Keratinocyte (primary cell): ENCODE measurements at regions not wholly inside any gene's neighbourhood (a gene's known extent, or its start where the extent isn't known, plus 50 kb on each side); places are given as distances from the start of the nearest gene placed in this dataset.

Experiments used
- DNase-seq: peaks from one replicate; pipeline ENCODE4 v3.0.0-alpha.2; 2011; ENCODE audit warnings: low read depth, missing footprints, low spot score
- FAIRE-seq: peaks from 2 replicates; lab custom pipeline; 2011; peaks lifted over from hg19 to GRCh38; lab: Jason Lieb, UNC
- H2AFZ ChIP-seq: 2 replicates; pipeline ENCODE4 v1.6.0; 2012; ENCODE audit warnings: low read length, control low read depth, inconsistent platforms; ENCODE audit not compliant: control insufficient read depth
- H3K27ac ChIP-seq: 2 replicates; pipeline ENCODE4 v1.5.1; 2011; ENCODE audit warnings: low read length; ENCODE audit not compliant: control insufficient read depth, insufficient read depth
- H3K27me3 ChIP-seq: 3 replicates; pipeline ENCODE4 v1.6.0; 2011; ENCODE audit warnings: low read length; ENCODE audit not compliant: control insufficient read depth, insufficient read depth; ENCODE audit errors: extremely low read depth
- H3K36me3 ChIP-seq, 2 experiments: 2 replicates in 1 of 2; 3 replicates in 1 of 2; pipeline ENCODE4 v1.5.1; 2011; ENCODE audit warnings: low read length in 2 of 2, mild to moderate bottlenecking in 1 of 2; ENCODE audit not compliant: control insufficient read depth in 2 of 2, insufficient read depth in 2 of 2; ENCODE audit errors: extremely low read depth in 1 of 2
- H3K4me1 ChIP-seq: 3 replicates; pipeline ENCODE4 v1.5.1; 2011; ENCODE audit warnings: low read length; ENCODE audit not compliant: control insufficient read depth, insufficient read depth; ENCODE audit errors: extremely low read depth
- H3K4me2 ChIP-seq: 3 replicates; pipeline ENCODE4 v1.6.0; 2011; ENCODE audit warnings: low read depth, low read length; ENCODE audit not compliant: control insufficient read depth, insufficient read depth; ENCODE audit errors: extremely low read depth
- H3K4me3 ChIP-seq, 3 experiments: fragments of 200-600 bp in 1 of 3; sonication (generic) in 1 of 3; 2 replicates in 2 of 3; 3 replicates in 1 of 3; pipeline ENCODE4 v1.5.1; 2011 to 2016; ENCODE audit warnings: low read length in 3 of 3, mild to moderate bottlenecking in 3 of 3, control low read depth in 2 of 3, inconsistent platforms in 1 of 3, low read depth in 1 of 3, mixed read lengths in 1 of 3, mixed run types in 1 of 3, moderate library complexity in 1 of 3; ENCODE audit not compliant: control insufficient read depth in 2 of 3, insufficient read depth in 2 of 3; ENCODE audit errors: extremely low read depth in 1 of 3
- H3K79me2 ChIP-seq: 2 replicates; pipeline ENCODE4 v1.6.0; 2012; ENCODE audit warnings: low read length; ENCODE audit not compliant: control insufficient read depth, insufficient read depth
- H3K9ac ChIP-seq: 3 replicates; pipeline ENCODE4 v1.6.0; 2011; ENCODE audit warnings: low read length; ENCODE audit not compliant: control insufficient read depth, insufficient read depth; ENCODE audit errors: extremely low read depth
- H3K9me1 ChIP-seq: 3 replicates; pipeline ENCODE4 v1.6.0; 2011; ENCODE audit warnings: low read length; ENCODE audit not compliant: control insufficient read depth, insufficient read depth; ENCODE audit errors: extremely low read depth
- H3K9me3 ChIP-seq: 2 replicates; pipeline ENCODE4 v1.5.1; 2012; ENCODE audit warnings: low read depth, low read length; ENCODE audit not compliant: control insufficient read depth
- H4K20me1 ChIP-seq: 3 replicates; pipeline ENCODE4 v1.6.0; 2011; ENCODE audit warnings: low read length; ENCODE audit not compliant: control insufficient read depth, insufficient read depth; ENCODE audit errors: extremely low read depth
- CTCF ChIP-seq, 3 experiments: IDR thresholded peaks in 1 of 3; conservative IDR thresholded peaks in 1 of 3; optimal IDR thresholded peaks in 1 of 3; 2 replicates in 2 of 3; 3 replicates in 1 of 3; pipeline versions ENCODE3 to v1.5.1; 2011; ENCODE audit warnings: low read length in 3 of 3, mild to moderate bottlenecking in 3 of 3, moderate library complexity in 2 of 3, control low read depth in 1 of 3, inconsistent platforms in 1 of 3; ENCODE audit not compliant: insufficient read depth in 2 of 3; ENCODE audit errors: extremely low read depth in 1 of 3
- EZH2 ChIP-seq: IDR thresholded peaks from one replicate; pipeline ENCODE4 v1.6.1; 2012; ENCODE audit warnings: inconsistent platforms, mild to moderate bottlenecking, low read length, moderate library complexity
- dilution Hi-C: fragments of 300-500 bp; cut with MboI; formaldehyde crosslinking; loops from one replicate; pipeline ENCODE4 v1.7.0; 2020; ENCODE audit warnings: low sequenced_read_pairs; ENCODE audit not compliant: extremely low pct_ligation_motif_present

- FAIRE-seq (no peak), DNase-seq (no peak)
- dilution Hi-C loops = no loop called here
- Histone ChIP-seq H2AFZ (no peak overlapping the region), H4K20me1 (no peaks in the 10 kb centered on the region), H3K79me2 (no peaks in the 10 kb centered on the region), H3K4me2 (no peak overlapping the region), H3K36me3 (no peaks in the 10 kb centered on the region), H3K9me3 (no peaks in the 10 kb centered on the region), H3K4me1 (no peaks in the 10 kb centered on the region), H3K27ac (no peak overlapping the region), H3K27me3 (no peaks in the 10 kb centered on the region), H3K9me1 (no peaks in the 10 kb centered on the region), H3K4me3 (no peak overlapping the region), H3K9ac (no peak overlapping the region)
- no peak for TF ChIP-seq CTCF (optimal IDR thresholded peaks at IDR 0.05 in 1 of 3, IDR thresholded peaks at IDR 0.05 in 1 of 3, conservative IDR thresholded peaks at IDR 0.05 in 1 of 3; ENCODE audit: extremely low read depth in 1 of 3, insufficient read depth in 2 of 3, low read length in 3 of 3)
- no peak for TF ChIP-seq EZH2
Observed at GRCh38 chr1:237976331-237976730, 85.6 kb upstream of the ZP4 start.

GRCh38 chr1:237975903-237976302 is 85.2 kb upstream of the ZP4 start:
- no peak overlapping the region for H3K27ac ChIP-seq
- DNase-seq (no peak), FAIRE-seq (no peak)
- no peaks in the 10 kb centered on the region for H4K20me1 ChIP-seq
- H3K4me2 ChIP-seq = no peak overlapping the region
- TF ChIP-seq CTCF (optimal IDR thresholded peaks at IDR 0.05 in 1 of 3, IDR thresholded peaks at IDR 0.05 in 1 of 3, conservative IDR thresholded peaks at IDR 0.05 in 1 of 3; ENCODE audit: extremely low read depth in 1 of 3, insufficient read depth in 2 of 3, low read length in 3 of 3) (no peak), EZH2 (no peak)
- dilution Hi-C loops = no loop called here
- H3K9me1 ChIP-seq = no peaks in the 10 kb centered on the region
- no peak overlapping the region for H3K9ac ChIP-seq
- no peaks in the 10 kb centered on the region for H3K27me3 ChIP-seq
- no peaks in the 10 kb centered on the region for H3K9me3 ChIP-seq
- H3K79me2 ChIP-seq = no peaks in the 10 kb centered on the region
- H2AFZ ChIP-seq = no peak overlapping the region
- H3K36me3 ChIP-seq = no peaks in the 10 kb centered on the region
- H3K4me3 ChIP-seq = no peak overlapping the region
- H3K4me1 ChIP-seq = no peaks in the 10 kb centered on the region
